ENCODE measurements at regions not wholly inside any gene's neighbourhood (a gene's known extent, or its start where the extent isn't known, plus 50 kb on each side); places are given as distances from the start of the nearest gene placed in this dataset.

DNA sequence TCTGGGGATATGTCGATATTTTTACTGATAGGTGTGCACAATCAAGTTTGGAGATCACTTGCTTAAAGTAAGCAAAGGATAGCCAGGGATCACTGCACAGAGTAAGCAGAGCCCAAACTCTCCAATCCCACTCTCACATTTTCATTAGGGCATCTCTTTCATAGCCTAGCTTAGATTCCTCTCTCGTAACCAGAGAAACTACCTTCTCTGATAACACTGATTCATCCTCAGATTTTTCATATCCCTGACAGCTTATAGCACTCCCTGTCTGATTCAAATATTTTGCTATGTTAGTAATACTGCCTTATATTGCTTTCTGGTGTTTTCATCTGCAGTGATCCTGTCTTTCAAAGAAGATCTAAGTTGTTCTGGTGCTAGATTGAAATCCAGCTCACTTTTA lies 123.7 kb downstream of the CBLL2 start:
- no peak for DNase-seq

DNA sequence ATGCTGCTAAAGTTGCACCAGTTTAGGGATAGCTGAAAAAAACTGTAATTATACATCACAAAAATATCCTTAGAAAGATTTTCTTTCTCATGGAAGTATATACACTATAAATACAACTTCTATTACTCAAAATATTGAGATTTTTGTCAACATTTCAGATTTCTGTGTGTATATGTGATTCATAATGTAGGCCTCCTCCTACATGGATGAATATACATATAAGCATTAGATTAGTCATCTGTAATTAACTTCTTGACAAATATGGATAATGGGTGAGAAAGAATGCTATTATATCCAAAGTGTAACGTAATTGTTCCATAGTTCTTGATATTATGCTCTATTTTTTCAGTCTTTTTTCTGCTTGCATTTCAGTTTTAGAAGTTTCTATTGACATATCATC lies 124.9 kb downstream of the CBLL2 start:
- no peak for DNase-seq

DNA sequence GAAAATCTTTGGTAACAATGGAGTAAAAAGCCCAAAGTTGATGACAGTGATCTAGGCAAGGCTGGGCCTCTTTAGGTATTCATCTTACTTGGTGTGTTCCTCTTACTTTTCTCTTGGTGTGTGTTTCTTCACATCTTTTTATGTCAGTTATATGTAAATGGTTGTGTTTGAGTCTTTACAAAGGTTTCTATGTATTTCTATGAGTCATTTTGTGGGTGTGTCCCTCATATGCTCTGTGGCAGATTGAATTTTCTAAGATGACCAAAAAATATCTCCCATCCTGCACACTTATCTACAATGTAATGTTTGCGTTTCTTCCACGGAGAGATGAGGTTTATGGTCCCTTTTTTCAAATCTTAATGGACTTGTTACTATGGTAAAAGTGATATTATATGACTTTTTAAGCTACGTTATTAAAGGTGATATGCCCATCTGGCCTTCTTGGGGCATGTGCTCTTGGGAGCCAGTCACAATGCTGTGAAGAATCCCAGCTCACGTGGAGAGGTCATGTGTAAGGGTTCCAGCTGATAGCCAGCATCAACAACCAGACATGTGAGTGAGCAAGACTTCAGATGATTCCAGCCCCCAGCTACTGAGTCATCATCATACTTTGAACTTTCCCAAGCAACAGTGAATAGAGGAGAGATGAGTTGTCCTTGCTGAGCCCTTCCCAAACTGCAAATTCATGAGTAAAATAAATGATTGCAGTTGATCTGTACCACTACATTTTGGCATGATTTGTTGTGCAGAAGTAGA lies 126.9 kb downstream of the CBLL2 start:
- no peak for DNase-seq

DNA sequence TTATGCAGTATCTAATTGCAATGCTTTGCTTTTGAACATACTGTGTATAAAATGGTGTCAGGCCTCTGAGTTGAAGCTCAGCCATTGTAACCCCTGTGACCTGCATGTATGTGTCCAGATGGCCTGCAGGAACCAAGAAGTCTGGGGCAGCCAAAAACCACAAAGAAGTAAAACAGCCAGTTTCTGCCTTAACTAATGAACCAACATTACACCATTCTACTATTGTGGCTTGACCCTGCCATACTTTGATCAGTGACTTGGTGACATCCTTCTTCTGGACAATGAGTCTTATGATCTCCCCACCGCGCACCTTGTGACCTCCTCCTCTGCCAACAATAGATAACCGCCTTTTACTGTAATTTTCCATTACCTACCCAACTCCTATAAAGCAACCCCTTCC lies 131.6 kb downstream of the CBLL2 start:
- no peak for DNase-seq

DNA sequence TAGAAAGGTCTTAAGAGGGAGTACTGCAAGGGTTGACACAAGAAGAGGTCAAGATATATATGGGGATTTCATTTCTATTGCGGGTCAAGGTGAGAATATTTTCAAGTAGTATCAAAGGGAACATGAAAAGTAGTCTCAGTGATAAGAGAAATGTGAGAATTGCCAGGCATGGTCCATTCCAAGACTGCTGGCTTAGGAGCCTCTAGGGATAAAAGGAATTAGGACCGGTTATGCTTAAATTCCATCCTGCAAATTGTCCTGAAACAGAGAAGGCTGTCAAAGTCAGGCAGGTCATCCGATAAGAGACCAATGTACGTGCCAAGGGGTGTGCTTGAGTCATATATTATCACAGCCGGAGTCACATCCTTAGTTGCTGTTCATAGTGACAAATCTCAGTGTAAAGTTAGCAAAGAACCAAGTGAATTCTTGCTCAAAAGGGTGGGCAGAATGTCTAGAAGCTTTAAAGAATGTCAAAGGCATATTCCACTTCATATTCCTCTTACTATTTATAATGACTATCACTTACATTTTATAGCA lies 133.6 kb downstream of the CBLL2 start:
- DNase-seq, result no peak

DNA sequence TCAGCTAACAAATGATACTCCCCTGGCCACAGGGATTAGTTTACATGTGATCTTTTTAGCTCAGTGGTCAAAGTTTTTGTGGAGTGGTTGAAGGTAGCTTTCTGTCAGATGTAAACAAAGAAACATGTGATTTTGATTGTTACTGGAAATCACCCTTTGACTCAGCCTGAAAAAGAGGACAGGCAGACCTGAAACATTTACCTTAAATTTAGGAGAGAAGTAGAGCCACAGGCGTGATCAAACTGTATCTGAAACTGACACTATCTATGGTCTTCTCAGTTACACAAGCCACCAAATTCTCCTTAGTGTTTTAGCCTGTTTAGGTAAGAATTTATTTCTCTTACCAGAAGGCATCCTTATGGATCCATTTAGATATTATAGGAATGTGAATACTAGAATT lies 136.7 kb downstream of the CBLL2 start:
- DNase-seq, result no peak

DNA sequence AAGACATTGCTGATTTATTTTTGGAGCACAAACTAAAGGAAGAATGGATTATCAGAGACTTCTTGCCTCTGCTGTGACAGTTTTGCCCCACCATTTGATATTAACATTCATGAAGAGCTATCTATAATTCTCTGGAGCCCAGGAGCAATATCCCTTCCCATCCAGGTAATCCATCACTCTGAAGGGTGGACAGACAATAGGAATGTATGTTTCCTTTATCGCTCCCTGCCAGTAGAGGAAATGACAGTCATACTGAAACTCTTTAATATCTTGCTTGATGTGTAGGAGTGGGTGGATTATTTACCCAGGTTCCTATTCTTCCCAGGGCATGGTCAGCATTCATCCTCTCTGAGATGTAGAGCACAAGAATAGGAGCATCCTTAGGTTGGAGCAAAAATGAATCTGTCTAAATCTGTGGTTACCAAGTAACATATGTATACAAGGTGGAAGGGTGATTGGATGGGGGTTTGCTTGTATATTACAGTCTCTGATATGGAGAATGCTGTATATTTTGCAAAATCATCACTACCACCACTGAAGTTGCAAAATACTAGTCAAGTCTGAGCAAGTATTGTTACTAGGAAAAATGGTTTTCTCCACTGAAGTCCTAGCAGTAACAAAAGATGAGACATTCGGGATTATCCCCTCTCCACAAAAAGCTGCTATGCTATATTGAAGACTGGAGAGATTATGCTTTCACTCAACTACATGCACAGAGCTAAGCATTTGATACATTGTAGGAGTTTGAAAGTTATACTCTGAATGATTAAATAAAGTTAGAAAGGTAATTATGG lies 151.6 kb downstream of the CBLL2 start:
- DNase-seq, result no peak

DNA sequence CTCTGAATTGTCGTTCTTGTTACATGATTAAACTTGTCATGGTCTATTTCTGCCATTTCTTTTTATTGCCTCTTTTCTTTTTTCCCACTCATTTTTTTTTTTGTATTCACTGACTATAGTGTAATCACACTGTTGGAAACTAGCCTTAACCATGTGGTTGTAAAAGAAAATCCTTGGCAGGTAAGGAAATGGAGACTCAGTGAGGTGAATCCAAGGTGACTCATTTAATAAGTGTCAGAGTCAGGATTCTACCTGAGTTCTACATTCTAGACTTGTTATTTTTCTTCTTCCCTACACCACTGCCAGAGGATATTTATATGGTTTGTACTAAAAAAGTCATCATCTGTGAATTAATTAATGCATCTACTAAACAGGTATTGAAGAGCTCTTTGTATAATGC lies 152.2 kb downstream of the CBLL2 start:
- DNase-seq, result no peak

DNA sequence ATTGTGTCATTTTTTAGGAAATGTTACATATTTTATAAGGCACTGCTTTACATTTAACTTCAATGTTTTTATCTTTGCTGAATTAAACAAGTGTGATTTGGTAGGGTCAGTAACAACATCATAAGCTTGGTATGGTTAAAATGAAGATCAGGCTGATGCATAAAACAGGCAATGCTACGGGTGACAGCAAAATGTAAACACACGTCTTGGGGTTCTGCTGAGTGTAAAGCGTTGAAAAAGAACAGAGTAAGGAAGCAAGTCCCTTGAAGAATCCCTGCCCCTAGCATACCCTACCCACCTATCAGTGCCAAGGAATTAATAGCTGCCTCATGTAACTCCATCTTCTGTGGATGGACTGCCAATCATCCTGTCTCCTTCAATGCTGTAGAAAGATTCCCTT lies 157.0 kb downstream of the CBLL2 start:
- no peak for DNase-seq

DNA sequence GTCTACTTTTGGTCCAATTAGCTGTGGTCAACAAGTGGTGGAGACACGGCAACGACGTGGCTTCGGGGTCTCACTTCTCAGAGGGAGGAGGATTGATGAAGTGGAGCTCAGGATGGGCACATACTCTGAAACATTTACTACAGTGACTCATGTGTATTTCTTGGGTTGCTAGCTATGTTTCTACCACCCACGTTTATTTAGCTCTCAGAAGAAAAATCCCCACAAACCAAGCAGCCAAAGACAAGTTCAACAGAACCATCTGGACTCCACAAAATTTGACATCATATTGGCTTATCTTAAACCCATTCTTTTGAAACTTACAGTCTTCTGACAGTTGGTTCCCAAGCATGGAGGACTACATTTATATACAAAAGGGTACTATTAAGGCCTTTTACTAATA lies 158.0 kb downstream of the CBLL2 start:
- DNase-seq, result no peak

DNA sequence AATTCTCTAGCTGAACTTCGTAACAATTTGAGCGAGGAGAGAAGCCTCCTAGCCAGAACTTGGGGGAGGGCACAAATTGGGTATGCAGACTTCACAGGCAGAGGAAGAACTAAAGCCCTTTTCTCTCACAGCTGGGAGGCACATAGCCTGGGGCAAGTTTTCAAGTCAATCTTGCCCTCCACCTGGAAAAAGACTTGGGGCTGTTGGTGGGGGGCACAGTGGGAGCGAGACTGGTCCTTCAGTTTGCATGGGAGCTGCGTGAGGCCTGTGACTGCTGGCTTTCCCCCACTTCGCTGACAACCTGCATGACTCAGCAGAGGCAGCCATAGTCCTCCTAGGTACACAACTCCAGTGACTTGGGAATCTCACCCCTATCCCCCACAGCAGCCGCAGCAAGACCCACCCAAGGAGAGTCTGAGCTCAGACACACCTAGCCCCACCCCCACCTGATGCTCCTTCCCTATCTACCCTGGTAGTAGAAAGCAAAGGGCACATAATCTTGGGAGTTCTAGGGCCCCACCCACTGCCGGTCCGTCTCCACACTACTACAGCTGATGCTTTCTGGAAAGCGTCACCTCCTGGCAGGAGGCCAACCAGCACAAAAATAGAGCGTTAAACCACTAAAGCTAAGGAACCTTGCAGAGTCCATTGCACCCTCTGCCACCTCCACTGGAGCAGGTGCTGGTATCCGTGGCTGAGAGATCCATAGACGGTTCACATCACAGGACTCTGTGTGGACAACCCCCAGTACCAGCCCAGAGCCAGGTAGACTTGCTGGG lies 160.8 kb downstream of the CBLL2 start:
- no peak for DNase-seq

DNA sequence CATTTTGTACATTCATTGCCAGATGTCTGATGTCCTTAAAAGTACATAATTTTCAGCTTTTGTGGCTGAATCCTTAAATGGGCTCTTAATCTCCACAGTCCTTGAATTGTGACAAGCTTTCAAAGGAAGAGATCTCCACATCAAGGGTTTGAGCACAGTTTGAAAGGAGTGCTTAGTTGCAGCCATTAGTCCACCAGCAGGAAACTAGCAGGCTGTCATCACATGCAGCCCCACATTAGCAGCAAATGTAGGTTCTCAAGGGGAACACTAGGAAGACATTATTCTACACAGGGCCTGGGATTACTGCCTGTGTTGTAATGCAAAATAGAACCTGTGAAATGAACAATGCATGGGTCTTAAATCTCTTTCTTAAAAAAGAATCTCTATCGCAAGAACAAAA lies 173.2 kb downstream of the CBLL2 start:
- DNase-seq, result no peak

DNA sequence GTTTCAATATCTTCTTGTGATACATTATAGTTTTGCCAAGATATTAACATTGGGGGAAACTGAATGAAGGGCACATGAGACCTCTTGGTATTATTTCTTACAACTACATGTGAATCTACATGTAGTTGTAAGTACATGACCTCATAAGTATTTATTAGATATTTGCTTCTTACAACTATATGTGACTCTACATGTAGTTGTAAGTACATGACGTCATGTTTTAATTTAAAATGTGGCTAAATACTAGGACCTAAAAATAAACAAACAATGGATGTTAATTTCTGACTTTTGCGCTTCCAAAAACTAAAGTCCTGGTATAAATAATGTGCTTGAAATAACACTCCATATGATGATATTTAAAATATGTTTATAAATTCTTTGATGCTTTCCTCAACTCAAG lies 190.2 kb downstream of the CBLL2 start:
- no peak for DNase-seq

DNA sequence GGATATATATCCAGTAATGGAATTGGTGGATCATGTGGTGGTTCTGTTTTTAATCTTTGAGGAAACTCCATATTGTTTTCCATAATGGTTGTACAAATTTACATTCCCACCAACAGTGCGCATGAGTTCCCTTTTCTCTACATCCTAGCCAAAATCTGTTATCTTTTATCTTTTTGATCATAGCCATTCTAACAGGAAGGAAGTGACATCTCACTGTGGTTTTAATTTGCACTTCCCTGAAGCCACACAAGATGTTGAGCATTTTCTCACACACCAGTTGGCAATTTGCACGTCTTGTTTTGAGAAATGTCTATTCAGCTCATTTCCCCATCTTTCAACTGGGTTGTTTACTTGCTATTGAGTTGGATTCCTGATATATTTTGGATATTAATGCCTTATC lies 194.9 kb downstream of the CBLL2 start:
- DNase-seq, result no peak

DNA sequence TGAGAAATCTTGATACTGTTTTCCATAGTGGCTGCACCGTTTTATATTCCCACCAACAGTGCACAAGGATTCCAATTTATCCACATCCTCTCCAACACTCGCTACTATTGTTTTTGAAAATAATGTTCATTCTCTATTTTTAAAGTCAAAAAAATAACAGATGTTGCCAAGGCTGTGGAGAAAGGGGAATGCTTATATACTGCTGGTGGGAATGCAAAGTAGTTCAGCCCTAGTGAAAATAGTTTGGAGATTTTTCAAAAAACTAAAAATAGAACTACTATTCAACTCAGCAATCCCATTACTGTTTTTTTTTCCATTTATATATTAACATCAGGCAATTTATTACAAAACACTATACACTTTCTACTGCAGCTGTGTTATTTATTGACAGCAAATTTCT lies 208.7 kb downstream of the CBLL2 start:
- DNase-seq, result no peak

DNA sequence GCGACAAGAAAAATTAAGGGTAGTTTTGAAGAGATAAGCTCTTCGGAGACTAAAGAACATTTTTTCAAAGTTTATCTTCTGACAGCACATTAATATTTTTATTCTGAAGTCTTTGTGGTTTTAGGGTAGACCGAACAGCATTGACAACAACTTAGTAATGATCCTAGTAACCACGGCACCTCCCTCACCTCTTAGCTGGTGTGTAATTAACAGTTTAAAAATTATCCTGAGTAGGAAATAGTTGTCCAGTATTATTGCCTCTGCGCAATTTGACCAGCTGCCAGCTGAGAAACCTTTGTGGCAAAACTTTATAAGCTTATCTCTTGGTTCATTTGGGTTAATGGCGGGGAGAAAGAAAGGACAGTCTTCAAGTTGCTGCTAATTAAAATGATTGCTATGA lies 213.6 kb downstream of the CBLL2 start:
- no peak for DNase-seq

DNA sequence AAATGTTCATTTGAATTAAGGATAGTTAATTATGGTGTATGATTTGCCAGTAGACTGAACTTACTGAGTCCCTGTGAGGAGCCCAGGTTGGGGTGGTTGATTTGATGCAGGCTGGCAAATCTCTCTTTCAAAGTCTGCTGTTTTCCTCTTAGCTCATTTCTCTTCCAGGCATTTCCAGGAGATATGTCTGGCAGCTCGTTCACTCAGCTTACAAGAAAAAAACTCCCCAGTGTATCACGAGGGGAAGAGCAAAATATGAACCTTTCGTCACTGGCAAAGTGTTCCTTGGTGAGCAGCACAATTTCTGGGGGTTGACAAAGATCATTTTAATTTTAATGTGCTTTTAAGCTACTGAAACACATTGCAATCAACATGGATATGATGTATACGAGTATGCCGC lies 244.2 kb downstream of the CBLL2 start:
- DNase-seq, result no peak

DNA sequence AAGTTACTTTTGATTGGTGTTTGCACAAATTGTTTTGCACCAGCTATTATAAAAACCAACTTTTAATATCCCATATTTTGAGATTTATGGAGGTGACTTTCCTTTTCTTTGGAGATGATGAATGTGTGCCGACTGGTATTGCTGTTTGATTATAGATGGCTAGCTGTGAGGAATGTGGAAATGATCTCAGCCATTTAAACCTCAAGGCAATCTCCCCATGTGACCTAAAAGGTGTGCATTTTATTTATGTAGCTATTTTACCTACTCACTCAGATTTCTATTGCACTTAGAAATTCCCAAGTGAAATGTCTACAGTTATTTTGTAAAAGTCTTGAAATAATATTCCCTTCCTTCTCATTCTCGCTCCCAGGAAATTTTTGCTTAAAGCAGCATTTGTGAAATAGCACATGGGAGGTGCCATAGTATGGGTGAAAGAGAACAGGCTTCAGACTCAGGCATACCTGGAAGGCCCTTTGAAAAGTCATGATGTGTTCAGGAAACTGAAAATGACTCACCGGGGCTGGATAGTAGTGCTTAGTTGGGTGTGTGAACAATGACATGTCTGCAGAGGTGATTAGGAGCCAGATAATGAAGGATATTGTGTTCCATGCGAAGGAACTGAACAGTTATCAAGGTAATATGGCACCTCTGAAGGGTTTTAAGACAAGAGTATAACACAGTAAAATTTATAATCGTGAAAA lies 247.6 kb downstream of the CBLL2 start:
- no peak for DNase-seq

DNA sequence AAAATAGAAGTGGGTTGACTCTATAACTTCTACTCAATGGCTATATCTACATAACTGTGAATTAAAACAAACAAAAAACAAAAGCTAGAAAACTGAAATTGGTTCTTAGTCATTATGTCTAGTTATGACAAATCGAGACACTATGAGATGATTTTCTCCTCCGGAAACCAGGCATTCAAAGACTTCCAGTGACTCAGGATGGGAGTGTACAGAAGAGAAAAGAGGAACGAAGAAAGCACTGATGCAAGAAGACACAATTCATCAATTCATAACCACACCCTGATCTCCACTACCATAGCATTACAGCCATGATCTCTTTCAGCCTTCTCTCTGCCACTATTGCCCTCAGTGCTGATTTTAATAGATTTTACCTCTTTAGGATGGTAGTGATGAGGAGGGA lies 253.6 kb downstream of the CBLL2 start:
- DNase-seq, result no peak

DNA sequence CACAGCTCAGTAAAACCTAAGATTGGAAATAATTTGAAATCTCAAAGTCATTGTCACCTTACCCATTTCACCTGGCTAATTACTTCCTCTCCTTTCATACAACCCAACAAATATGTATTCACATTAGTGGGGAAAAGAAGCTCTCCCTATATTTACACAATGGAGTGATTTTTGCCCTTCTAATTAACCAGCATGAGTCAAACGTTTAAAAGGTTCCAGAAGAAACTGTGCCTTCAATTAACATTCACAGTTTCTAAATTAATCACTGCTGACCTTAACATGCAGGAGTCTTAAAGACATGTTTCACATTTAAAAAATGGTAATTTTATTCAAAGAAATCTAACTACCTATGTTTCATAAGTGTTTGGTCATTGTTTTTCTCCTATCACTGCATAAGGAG lies 254.6 kb downstream of the CBLL2 start:
- DNase-seq, result no peak

DNA sequence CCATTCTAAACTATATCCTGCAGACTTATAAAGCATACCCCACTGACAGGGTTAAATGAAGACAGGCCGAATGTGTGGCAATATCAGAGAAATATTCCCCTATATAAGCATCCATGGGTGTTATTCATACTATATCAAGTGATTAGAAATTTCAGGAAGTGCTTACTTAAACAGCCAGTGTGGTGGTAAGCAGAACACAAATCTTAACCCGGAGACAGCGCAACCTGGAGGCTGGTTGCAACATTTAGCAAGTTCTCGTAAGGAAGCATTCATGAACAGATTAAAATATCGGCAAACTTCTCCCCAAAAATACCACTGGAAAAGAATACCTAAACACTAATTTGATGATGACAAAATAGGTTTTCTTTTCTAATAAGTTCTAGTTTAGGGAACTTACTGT lies 261.2 kb downstream of the CBLL2 start:
- no peak for DNase-seq

DNA sequence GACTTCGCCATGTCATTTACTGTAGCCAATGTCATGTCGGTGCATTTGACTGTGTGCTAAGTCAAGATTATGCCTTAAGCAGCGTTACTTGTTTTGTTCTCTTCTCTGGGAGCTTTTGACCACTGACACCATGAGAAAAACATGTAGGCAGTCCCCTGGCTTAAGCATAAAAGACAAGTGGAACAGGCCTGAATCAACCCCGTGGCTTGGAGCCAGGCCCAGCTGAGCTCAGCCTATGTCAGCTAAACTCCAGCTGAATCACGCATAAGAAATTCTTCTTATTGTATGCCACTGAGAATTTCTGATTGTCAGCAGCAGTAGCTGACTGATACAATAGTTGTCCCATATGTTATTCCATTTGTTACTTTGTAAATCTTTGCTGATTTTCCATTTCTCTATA lies 261.9 kb downstream of the CBLL2 start:
- DNase-seq, result no peak

All from right kidney (tissue), 1 donor.